ENCODE measurements at regions not wholly inside any gene's neighbourhood (a gene's known extent, or its start where the extent isn't known, plus 50 kb on each side); places are given as distances from the start of the nearest gene placed in this dataset.
"Not testable (repeated sequence)": the region's sequence is repeated elsewhere in the genome, so short reads cannot be mapped to it uniquely, and the experiment has no call there.

GRCh38 chr3:107201146-107201545, 176.1 kb upstream of the CCDC54 start:
- Histone ChIP-seq H3K4me3 (no peak overlapping the region), H3K27me3 (no peaks in the 10 kb centered on the region), H3K9me3 (no peaks in the 10 kb centered on the region), H3K27ac (no peak overlapping the region), H3K36me3 (no peaks in the 10 kb centered on the region), H3K4me1 (peaks cover 0 to 4% (median 0%) of the 10 kb centered on the region in 4 donors)
- in situ Hi-C loops (cut with MboI; ENCODE audit: low pct_ligation_motif_present in 1 of 4, low pct_unique_long_range_greater_than_20kb in 1 of 4, low sequenced_read_pairs in 3 of 4), result no loop called here
- whole genome bisulfite sequencing, 2 donors (ENCODE audit: low coverage in 1 of 2), result 89 to 94% methylated on average over 1 of the region's 1 CpG
- intact Hi-C loops (cut with DNase I; ENCODE audit: low total_unique reads), result no loop called here
- no peak for TF ChIP-seq POLR2AphosphoS5 (IDR thresholded peaks at IDR 0.05)
- TF ChIP-seq CTCF (IDR thresholded peaks at IDR 0.05), result no peak
- no peak for TF ChIP-seq POLR2A (IDR thresholded peaks at IDR 0.05)
- no peak for TF ChIP-seq EP300 (IDR thresholded peaks at IDR 0.05; ENCODE audit: low read depth)
- no peak for DNase-seq

GRCh38 chr3:107202885-107203284, 174.4 kb upstream of the CCDC54 start:
- intact Hi-C loops (cut with DNase I; ENCODE audit: low total_unique reads), result loop anchor here (1.0 kb wide), 1 partner anchor 11 kb away; no protein-coding TSS in a partner anchor
- not testable (repeated sequence) for H3K4me1 ChIP-seq

GRCh38 chr3:107204121-107204520, 173.1 kb upstream of the CCDC54 start:
- in situ Hi-C loops (cut with MboI; ENCODE audit: low pct_ligation_motif_present in 1 of 4, low pct_unique_long_range_greater_than_20kb in 1 of 4, low sequenced_read_pairs in 3 of 4) (no loop called here), intact Hi-C loops (cut with DNase I; ENCODE audit: low total_unique reads) (no loop called here)

More at GRCh38 chr3:107202885-107203284, 174.4 kb upstream of the CCDC54 start:
- H3K36me3 ChIP-seq; in situ Hi-C loops (cut with MboI; ENCODE audit: low pct_ligation_motif_present in 1 of 4, low pct_unique_long_range_greater_than_20kb in 1 of 4, low sequenced_read_pairs in 3 of 4); H3K27ac ChIP-seq; H3K27me3 ChIP-seq; DNase-seq; H3K4me3 ChIP-seq; H3K9me3 ChIP-seq: not testable (repeated sequence)

GRCh38 chr3:107205358-107205757, 171.9 kb upstream of the CCDC54 start:
- intact Hi-C loops (cut with DNase I; ENCODE audit: low total_unique reads) (no loop called here), in situ Hi-C loops (cut with MboI; ENCODE audit: low pct_ligation_motif_present in 1 of 4, low pct_unique_long_range_greater_than_20kb in 1 of 4, low sequenced_read_pairs in 3 of 4) (no loop called here)
- DNase-seq, result no peak
- 67 to 74% methylated on average over 3 of the region's 3 CpGs for WGBS, 2 donors (ENCODE audit: low coverage in 1 of 2)
- H3K27ac ChIP-seq, result no peak overlapping the region
- no peaks in the 10 kb centered on the region for H3K9me3 ChIP-seq
- H3K36me3 ChIP-seq, result no peaks in the 10 kb centered on the region
- peaks cover 0 to 9% (median 4%) of the 10 kb centered on the region in 4 donors for H3K4me1 ChIP-seq
- no peak for TF ChIP-seq CTCF (IDR thresholded peaks at IDR 0.05)
- TF ChIP-seq POLR2A (IDR thresholded peaks at IDR 0.05), result no peak
- TF ChIP-seq POLR2AphosphoS5 (IDR thresholded peaks at IDR 0.05), result no peak
- TF ChIP-seq EP300 (IDR thresholded peaks at IDR 0.05; ENCODE audit: low read depth), result no peak
- H3K27me3 ChIP-seq, result no peaks in the 10 kb centered on the region
- no peak overlapping the region for H3K4me3 ChIP-seq

More at GRCh38 chr3:107204121-107204520, 173.1 kb upstream of the CCDC54 start:
- no peak for DNase-seq
- no peak overlapping the region for H3K4me3 ChIP-seq
- H3K27me3 ChIP-seq, result no peaks in the 10 kb centered on the region
- H3K9me3 ChIP-seq, result no peaks in the 10 kb centered on the region
- H3K27ac ChIP-seq, result no peak overlapping the region
- no peaks in the 10 kb centered on the region for H3K36me3 ChIP-seq
- H3K4me1 ChIP-seq, result peaks cover 0 to 9% (median 4%) of the 10 kb centered on the region in 4 donors
- TF ChIP-seq POLR2A (IDR thresholded peaks at IDR 0.05), result no peak
- TF ChIP-seq POLR2AphosphoS5 (IDR thresholded peaks at IDR 0.05), result no peak
- no peak for TF ChIP-seq CTCF (IDR thresholded peaks at IDR 0.05)
- no peak for TF ChIP-seq EP300 (IDR thresholded peaks at IDR 0.05; ENCODE audit: low read depth)

GRCh38 chr3:107206141-107206540, 171.1 kb upstream of the CCDC54 start:
- Histone ChIP-seq H3K36me3 (no peaks in the 10 kb centered on the region), H3K4me3 (no peak overlapping the region), H3K9me3 (no peaks in the 10 kb centered on the region), H3K27ac (no peak overlapping the region), H3K27me3 (no peaks in the 10 kb centered on the region), H3K4me1 (peaks cover 0 to 9% (median 4%) of the 10 kb centered on the region in 4 donors)
- TF ChIP-seq POLR2AphosphoS5 (IDR thresholded peaks at IDR 0.05) (no peak), CTCF (IDR thresholded peaks at IDR 0.05) (peak; percentile 19 to 43 (median 37))
- no peak for DNase-seq
- intact Hi-C loops (cut with DNase I; ENCODE audit: low total_unique reads), result no loop called here
- WGBS, 2 donors (ENCODE audit: low coverage in 1 of 2), result 48% methylated on average over 1 of the region's 1 CpG; no CpG with 5 or more reads in 1 of the 2 donors
- in situ Hi-C loops (cut with MboI; ENCODE audit: low pct_ligation_motif_present in 1 of 4, low pct_unique_long_range_greater_than_20kb in 1 of 4, low sequenced_read_pairs in 3 of 4), result no loop called here

Data from transverse colon (tissue), 4 donors.